GM10248 (cell line): ENCODE measurements at regions not wholly inside any gene's neighbourhood (a gene's known extent, or its start where the extent isn't known, plus 50 kb on each side); places are given as distances from the start of the nearest gene placed in this dataset.

Experiments
- CTCF ChIA-PET: fragments of 300-600 bp; sonication (Branson Sonifier 250); formaldehyde crosslinking; extraction: SDS; loops from one replicate; lab custom pipeline; 2021; ENCODE audit warnings: antibody characterized with exemption; lab: Yijun Ruan, JAX
- POLR2A ChIA-PET: fragments of 350-650 bp; sonication (Branson Sonifier 250); formaldehyde crosslinking; extraction: SDS; loops from one replicate; lab custom pipeline; 2020; ENCODE audit warnings: antibody characterized with exemption; lab: Yijun Ruan, JAX
- DNase-seq: peaks from one replicate; pipeline ENCODE4 v3.0.0; 2012; ENCODE audit errors: extremely low spot score
- TF ChIP-seq, protein P1 (sequence below): IDR thresholded peaks from 2 replicates; pipeline ENCODE4 v1.5.1; 2012; ENCODE audit warnings: mild to moderate bottlenecking, low read depth; ENCODE audit errors: extremely low read depth, missing control alignments, control extremely low read depth

DNA sequence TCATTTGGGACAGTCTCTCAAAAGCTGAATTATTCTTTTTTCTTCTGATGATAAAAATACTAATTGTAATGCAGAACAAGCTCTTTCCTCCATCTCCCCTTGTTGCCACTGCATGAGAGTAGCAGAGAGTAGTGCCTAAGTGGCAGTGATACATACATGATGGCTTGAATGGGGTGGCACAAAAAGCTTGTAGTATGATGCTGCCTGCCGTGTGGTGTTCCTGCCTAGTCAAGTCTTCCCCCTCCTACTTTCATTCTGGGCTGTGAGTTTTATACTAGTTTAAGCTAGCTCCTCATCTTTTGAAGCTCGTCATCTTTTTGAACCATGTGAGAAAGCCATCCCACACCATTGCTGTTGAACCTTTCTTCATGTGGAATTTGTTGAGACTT, 230.5 kb downstream of the NFKBIZ start:
- no peak for DNase-seq
- POLR2A ChIA-PET, result no interaction called here
- CTCF ChIA-PET, result interaction anchor here (1.0 to 2.4 kb wide), 3 partner anchors 10 to 18 kb away, joined by 6 to 7 read pairs (median 6); no protein-coding TSS in a partner anchor
- TF ChIP-seq, protein P1, sequence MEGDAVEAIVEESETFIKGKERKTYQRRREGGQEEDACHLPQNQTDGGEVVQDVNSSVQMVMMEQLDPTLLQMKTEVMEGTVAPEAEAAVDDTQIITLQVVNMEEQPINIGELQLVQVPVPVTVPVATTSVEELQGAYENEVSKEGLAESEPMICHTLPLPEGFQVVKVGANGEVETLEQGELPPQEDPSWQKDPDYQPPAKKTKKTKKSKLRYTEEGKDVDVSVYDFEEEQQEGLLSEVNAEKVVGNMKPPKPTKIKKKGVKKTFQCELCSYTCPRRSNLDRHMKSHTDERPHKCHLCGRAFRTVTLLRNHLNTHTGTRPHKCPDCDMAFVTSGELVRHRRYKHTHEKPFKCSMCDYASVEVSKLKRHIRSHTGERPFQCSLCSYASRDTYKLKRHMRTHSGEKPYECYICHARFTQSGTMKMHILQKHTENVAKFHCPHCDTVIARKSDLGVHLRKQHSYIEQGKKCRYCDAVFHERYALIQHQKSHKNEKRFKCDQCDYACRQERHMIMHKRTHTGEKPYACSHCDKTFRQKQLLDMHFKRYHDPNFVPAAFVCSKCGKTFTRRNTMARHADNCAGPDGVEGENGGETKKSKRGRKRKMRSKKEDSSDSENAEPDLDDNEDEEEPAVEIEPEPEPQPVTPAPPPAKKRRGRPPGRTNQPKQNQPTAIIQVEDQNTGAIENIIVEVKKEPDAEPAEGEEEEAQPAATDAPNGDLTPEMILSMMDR, result no peak

DNA sequence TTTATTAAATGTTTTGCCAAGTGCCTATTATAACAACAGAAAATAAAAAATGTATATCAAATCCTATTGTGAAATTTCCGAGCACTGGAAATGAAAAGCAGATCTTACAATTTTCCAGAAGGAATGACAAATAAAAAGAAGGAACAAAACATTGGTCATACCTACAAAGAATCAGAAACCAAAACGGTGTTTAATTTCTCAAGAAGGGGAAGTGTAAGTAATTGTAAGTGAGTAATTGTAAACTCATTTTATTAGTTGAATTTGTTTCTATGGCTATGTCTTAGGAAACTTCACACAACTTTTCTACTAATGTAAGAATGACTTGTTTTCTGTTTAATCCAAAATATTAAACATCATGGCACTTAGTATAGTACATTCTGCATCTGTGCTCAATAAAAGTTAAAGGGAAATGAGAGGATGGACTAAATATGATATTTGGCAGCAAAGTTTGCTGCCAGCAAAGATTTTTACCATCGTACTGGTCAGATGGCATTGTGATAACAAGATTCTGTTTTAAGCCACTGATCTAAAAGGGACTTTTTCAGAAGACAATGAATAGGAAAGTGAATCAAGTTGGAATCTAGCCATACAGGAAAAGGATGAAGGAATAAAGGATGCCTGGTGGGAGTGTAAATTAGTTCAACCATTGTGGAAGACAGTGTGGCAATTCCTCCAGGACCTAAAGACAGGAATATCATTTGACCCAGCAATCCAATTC, 232.4 kb downstream of the NFKBIZ start:
- DNase-seq, result no peak
- TF ChIP-seq, protein P1, result no peak
- POLR2A ChIA-PET, result no interaction called here
- CTCF ChIA-PET, result no interaction called here

DNA sequence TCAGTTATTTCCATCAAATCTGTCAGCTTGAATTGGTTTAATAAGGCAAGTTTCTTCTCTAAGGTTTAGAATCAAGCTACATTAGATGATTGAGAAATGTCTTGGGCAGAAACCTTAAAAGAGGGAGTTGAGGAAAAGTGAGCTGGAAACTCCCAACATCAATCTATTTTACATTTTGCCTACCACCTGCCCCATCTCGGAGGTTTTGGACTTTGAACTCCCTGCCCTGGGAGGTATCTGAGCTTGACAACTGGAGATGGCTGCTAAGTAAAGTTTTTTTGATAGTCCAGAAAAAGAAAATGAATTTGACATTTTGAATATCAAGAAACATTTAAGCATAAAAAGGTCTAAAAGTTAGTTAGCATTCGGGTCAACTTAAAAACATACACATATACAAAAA, 234.2 kb downstream of the NFKBIZ start:
- ChIA-PET CTCF (interaction anchor here (0.9 to 3.1 kb wide), 6 partner anchors 10 to 269 kb away, joined by 3 to 9 read pairs (median 4); no protein-coding TSS in a partner anchor), POLR2A (no interaction called here)
- TF ChIP-seq, protein P1, result no peak
- no peak for DNase-seq

DNA sequence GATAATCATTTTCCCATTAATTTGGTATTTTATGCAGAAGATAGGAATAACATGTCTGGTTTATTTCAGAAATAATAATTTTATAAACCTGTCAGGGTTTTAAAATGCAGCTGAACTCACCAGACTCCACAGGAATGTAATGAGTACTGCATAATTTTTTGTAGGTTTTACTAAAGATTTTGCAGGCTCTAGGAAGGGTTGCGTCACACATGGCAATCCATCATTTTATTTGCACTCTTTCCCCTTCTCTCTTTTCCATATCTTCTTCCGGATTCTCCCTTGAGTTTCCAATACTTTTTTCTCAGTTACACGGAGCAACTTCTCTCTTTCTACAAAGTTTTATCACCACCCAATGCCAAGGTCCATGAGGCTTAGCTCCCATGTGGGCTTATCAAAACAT, 234.7 kb downstream of the NFKBIZ start:
- TF ChIP-seq, protein P1, result no peak
- CTCF ChIA-PET, result interaction anchor here (0.8 to 3.1 kb wide), 6 partner anchors 9 to 269 kb away, joined by 3 to 9 read pairs (median 4); no protein-coding TSS in a partner anchor
- POLR2A ChIA-PET, result no interaction called here
- DNase-seq, result no peak

DNA sequence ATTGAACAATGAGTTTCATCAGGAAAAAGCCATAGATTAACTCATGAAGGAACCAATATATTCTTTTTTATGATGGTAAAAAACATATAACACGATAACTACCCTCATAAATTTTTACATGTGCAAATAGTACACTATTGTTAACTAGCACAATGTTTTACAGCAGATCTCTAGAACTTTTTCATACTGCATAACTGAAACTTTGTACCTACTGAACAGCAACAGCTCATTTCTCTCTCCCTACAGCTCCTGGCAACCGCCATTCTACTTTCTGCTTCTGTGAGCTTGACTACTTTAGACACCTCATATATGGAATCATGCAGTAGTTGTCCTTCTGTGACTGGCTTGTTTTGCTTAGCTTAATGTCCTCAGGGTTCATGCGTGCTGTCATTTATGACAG, 235.4 kb downstream of the NFKBIZ start:
- ChIA-PET CTCF (interaction anchor here (0.8 to 3.1 kb wide), 5 partner anchors 10 to 270 kb away, joined by 4 to 9 read pairs (median 5); no protein-coding TSS in a partner anchor), POLR2A (no interaction called here)
- TF ChIP-seq, protein P1, result no peak
- no peak for DNase-seq

DNA sequence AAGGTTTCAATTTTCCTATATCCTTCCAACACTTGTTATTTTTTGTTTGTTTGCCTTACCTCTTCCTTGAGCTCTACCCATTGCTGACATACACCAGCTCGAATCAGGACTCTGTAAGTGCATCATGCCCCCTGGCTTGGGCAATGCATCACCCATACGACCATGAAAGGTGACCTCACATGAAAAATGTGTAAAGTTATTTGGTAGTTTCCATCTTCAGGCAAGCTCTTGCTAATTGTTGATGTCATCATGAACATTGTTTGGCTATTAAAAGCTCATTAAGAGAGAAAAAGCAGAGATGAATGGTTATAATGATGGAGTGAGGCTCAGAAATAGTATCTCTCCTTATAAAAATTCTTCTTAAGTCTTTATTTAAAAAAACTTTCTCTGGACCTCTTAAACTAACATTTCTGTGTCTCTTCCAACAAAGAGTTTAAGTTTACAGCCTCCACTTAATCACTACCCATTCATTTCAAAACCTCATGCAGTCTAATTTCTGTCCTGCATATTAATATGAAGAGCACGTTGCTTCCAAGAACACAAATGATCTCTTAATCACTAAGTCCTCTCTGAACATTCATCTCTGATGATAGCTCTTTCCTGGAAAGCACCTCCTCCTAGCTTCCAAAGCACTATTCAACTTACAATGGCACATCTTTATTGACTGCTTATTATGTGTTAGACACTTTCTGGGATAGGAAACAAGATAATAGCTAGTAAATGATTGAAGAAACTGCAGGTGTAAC, 236.3 kb downstream of the NFKBIZ start:
- TF ChIP-seq, protein P1, result no peak
- ChIA-PET CTCF (interaction anchor here (0.8 to 3.1 kb wide), 5 partner anchors 9 to 139 kb away, joined by 3 to 9 read pairs (median 3); no protein-coding TSS in a partner anchor), POLR2A (no interaction called here)
- DNase-seq, result no peak
